ENCODE measurements at regions not wholly inside any gene's neighbourhood (a gene's known extent, or its start where the extent isn't known, plus 50 kb on each side); places are given as distances from the start of the nearest gene placed in this dataset.

GRCh38 chr12:73383584-73384222 is 1111.5 kb downstream of the TRHDE start:
- TF ChIP-seq CTCF (conservative IDR thresholded peaks at IDR 0.05; ENCODE audit: low read depth, low read length), result no peak
- TF ChIP-seq EZH2 (IDR thresholded peaks at IDR 0.05; ENCODE audit: borderline replicate concordance, low read depth, low read length, poor library complexity, severe bottlenecking), result no peak

Measured in A673 (cell line).